NCI-H2171 treated with DMSO at 0.1 percent for 48 hours (cell line): ENCODE measurements at regions not wholly inside any gene's neighbourhood (a gene's known extent, or its start where the extent isn't known, plus 50 kb on each side); places are given as distances from the start of the nearest gene placed in this dataset.

ENCODE experiments used
- DNase-seq: peaks from one replicate; lab custom pipeline; 2025; lab: John Stamatoyannopoulos, UW

DNA sequence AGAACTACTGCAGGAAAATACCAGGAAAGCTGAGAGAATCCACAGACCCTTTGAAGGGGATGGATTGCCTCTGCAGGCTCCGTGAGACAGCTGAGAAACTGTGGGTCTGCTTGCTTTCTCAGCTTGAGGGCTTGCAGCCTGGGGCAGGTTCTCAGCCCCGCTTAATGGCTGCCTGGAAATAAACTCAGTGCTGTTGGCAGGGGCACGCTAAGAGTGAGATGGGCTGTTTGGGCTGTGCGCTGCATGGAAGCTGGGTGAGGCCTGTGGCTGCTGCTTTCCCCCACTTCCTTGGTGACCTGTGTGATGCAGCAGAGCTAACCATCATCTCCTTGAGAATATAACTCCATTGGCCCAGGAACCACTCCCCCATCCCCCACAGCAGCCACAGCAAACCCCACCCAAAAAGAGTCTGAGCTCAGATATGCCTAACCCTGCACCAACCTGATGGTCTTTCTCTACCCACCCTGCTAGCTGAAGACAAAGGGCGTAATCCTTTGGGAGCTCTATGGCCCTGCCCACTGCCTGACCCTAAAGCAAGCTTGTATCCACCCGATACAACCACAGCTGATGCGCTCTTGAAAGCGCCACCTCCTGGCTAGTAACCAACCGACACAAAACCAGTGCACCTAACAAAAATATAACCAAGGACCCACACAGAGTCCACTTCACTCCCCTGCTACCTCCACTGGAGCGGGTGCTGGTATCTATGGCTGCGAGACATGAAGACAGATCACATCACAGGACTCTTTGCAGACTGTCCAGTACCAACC lies 800.6 kb upstream of the MAP3K7 start:
- no peak for DNase-seq

DNA sequence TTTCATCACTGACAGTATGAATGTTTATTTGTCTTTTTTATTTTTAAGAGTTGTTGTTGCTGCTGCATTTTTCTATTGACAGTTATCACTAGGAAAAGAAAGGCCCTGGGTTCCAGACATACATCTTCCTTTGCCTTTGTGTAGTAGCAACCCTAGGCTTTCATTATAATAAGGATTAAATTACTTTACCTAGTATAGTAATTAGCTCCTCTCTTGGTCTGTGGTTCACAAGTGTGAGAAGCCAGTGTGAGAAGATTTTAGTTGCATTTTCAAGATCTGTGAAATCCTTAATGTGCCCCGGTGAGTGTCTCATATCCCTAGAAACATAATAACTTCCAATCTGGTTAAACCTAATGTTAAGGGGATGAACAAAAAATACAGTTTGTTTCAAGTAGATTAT lies 799.3 kb upstream of the MAP3K7 start:
- DNase-seq = no peak

GRCh38 chr6:91383207-91383606 lies 796.3 kb upstream of the MAP3K7 start:
- DNase-seq = no peak

- DNase-seq = peak; percentile 33
Observed at GRCh38 chr6:91376686-91377085, 789.8 kb upstream of the MAP3K7 start.

DNA sequence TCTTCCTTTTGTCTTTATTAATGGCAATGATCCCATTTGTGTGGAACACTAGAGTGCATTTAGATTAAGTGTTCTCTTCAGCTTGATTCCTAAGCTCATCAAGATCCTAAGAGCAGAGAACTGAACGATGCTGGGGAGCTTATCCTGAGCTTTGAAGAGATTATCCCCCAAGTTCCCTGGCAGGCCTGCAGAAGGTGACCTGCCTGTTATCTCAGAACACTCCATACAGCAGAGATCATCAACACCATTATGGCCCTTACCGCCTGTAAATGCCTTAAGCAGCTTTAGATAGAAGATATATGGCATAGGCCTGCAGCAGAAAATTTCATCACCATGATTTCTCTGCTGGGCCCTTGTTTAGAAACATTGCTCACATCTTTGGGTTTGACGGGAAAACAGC lies 779.9 kb upstream of the MAP3K7 start:
- DNase-seq = no peak

- DNase-seq = no peak
Observed at GRCh38 chr6:91358986-91359385, 772.1 kb upstream of the MAP3K7 start.

GRCh38 chr6:91352878-91353277 lies 766.0 kb upstream of the MAP3K7 start:
- no peak for DNase-seq

GRCh38 chr6:91352321-91352720 lies 765.4 kb upstream of the MAP3K7 start:
- DNase-seq = no peak

- DNase-seq = no peak
Observed at GRCh38 chr6:91350146-91350908, 763.5 kb upstream of the MAP3K7 start.

DNA sequence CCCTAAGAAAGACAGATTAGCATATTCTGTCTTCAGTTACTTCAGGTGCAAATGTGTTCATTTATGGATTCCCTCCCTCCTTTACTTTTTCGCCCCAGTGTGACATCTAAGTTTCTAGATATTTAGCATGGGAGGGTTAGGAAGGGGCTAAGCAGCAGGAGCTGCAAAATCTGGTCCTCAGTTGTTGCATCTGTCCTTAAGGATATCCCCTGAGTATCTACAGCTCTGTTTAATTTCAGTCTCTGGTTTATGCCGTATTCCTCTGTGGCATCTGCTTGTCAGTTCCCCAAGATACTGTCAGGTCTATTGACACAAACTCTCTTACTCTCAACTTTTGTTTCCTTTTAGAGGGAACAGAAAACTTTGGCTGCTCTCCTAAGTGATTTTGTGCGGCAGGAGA lies 754.6 kb upstream of the MAP3K7 start:
- DNase-seq = no peak

- DNase-seq = no peak
Observed at GRCh38 chr6:91340896-91341395, 754.1 kb upstream of the MAP3K7 start.

DNA sequence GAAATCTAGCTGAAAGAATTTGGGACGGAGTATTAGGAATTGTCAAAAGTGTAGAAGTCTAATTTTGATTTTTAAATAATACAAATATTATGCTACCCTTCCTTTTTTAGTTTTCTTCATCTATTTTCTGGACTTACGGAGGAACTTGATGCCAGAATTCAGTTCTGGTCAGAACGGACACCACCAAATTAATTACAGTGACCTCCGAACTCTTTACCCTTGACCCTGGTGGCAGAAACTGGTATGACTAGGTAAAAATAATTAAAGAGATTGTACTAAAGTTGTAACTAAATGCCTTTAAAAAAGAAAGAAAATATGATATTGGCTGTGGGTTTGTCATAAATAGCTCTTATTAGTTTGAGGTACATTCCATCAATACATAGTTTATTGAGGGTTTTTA lies 751.1 kb upstream of the MAP3K7 start:
- DNase-seq = no peak

DNA sequence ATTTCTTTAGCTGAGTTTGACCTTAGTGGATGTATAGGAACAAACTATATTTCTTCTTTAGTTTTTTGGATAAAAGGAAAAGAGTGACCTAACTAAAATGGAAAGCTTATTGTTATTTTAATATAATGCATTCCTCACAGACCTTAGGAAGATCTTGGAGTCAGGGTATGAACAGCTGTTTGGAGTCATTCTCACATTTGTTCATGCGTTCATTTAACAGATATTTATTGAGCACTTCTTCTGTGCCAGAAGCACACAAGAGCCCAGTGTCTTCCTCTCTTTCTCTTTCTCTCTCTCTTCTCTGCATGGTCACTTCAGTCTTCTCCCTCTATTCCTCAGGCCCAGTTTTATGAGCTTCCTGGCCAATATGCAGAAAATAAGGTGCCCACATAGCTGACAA lies 744.0 kb upstream of the MAP3K7 start:
- no peak for DNase-seq

DNA sequence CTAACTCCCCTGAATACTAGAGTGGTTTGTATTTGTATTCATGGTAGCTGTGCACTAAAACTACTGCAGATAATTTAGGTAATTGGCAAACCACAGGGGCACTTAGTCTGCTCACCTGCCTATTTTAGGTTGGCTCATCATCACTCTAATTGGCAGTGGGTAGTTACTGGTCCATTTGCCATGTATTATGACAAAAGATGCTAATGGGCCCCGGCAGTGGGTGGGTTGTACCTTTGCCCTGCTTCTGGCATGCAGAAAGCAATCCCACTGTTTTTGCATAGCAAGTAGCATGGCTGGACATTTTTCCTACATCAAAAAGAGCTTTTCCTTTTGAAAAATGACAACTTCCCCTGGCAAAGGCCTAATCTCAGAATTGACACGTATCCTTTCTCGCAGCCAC lies 741.4 kb upstream of the MAP3K7 start:
- DNase-seq = no peak

GRCh38 chr6:91324711-91325110 lies 737.8 kb upstream of the MAP3K7 start:
- no peak for DNase-seq

DNA sequence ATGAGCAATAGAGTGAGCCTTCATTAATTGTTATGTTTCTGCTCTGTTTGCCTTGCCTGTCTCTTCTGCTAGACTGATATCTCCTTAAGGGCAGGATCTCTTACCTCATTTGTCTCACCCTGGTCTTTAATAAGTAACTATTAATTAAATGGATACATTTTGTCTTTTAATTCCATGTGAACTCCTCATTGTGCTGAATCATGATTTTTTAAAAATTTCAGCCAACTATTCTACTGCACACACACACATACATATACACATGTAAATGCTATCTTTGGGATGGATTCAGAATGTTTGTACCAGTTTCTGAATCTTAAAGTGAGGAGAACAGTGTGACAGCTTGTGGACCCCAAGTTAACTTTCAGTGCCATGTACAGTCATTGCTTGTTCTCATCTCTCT lies 731.1 kb upstream of the MAP3K7 start:
- DNase-seq = no peak

DNA sequence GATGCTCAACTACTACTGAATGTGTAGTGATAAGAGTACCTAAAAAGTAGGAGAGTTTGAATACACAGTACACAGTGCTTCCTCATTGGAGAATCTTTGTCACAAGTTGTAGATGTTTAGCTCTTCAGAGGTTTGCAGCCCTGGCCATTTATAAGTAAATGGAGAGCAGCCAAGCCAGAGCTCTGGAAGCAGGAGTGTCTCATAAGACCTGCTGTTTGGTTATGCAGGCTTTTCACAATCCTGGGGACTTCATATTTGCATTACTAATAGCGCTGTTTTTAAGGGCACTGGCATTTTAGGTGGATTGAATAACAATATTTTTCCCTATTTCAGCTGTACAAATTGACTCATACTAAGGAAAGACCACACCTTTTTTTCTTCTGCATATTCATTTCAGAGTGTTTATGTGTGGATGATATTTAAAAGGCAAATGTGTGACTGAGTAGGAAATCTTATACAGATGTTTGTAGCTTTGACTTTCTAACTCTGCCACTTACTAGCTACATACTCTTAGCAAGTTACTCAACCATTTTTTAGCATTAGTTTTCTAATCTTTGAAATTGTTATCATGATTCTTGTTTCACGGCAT lies 730.5 kb upstream of the MAP3K7 start:
- no peak for DNase-seq

- DNase-seq = no peak
Observed at GRCh38 chr6:91310178-91310577, 723.3 kb upstream of the MAP3K7 start.

- DNase-seq = no peak
Observed at GRCh38 chr6:91305755-91306154, 718.9 kb upstream of the MAP3K7 start.

GRCh38 chr6:91304521-91304920 lies 717.6 kb upstream of the MAP3K7 start:
- DNase-seq = no peak

GRCh38 chr6:91303326-91303725 lies 716.5 kb upstream of the MAP3K7 start:
- no peak for DNase-seq

DNA sequence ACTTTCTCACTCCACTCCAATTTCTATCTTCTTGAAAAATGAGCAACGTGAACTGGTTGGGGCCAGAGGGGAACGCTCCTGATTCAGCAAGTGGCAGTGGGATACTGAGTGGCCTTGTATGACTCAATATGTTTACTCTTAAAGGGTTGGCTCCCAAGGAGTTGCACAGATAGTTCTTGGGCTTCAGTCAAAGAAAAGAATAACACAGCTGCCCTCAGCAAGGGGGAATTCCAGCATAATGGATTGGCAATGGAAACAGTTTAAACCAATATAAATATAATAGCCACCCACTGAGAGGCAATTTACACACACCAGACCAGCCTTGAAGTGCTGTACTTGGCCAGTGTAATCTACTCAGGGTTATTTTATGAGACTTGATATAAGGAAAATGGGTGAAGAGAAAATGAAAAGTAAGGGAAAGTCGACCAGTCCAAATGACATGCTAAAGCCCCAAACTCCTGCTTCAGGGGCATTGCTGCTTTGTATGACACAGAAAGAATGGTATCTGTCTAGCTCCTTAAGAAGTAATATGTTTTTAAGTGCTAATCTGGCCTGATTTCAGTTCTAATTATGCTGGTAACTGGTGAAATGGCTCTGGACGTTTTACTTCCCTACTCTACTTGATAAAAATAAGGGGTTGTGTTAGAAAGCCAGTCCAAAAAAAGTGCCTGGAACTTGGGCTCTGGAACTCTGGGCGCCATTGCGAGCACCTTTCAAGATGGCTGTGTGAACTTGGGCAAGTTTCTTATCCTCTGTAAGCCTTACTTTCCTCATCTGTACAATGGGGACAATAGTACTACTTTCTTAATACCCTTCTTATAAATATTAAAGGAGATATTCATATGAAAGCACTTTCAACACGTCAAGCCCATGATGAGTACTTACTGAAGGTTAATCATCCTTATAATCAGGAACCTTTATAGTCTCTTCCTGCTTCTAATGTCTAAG lies 712.9 kb upstream of the MAP3K7 start:
- DNase-seq = no peak
